DMS153 (cell line): ENCODE measurements at regions not wholly inside any gene's neighbourhood (a gene's known extent, or its start where the extent isn't known, plus 50 kb on each side); places are given as distances from the start of the nearest gene placed in this dataset.
"Not testable (repeated sequence)": the region's sequence is repeated elsewhere in the genome, so short reads cannot be mapped to it uniquely, and the experiment has no call there.

Source experiments
- DNase-seq: peaks from one replicate; lab custom pipeline; 2025; lab: John Stamatoyannopoulos, UW

GRCh38 chr7:12884856-12885440, 197.5 kb downstream of the ARL4A start:
- DNase-seq = no peak

GRCh38 chr7:12888717-12889116, 201.3 kb downstream of the ARL4A start:
- DNase-seq = no peak

- DNase-seq = no peak
Measured at GRCh38 chr7:12889391-12889790, 202.0 kb downstream of the ARL4A start.

GRCh38 chr7:12890586-12890985, 203.2 kb downstream of the ARL4A start:
- no peak for DNase-seq

- no peak for DNase-seq
Measured at GRCh38 chr7:12893292-12893691, 205.9 kb downstream of the ARL4A start.

GRCh38 chr7:12895296-12895695, 207.9 kb downstream of the ARL4A start:
- DNase-seq = no peak

GRCh38 chr7:12896316-12896715, 208.9 kb downstream of the ARL4A start:
- no peak for DNase-seq

GRCh38 chr7:12898004-12898403, 210.6 kb downstream of the ARL4A start:
- no peak for DNase-seq

- DNase-seq = no peak
Measured at GRCh38 chr7:12898620-12899019, 211.2 kb downstream of the ARL4A start.

GRCh38 chr7:12905671-12906070, 218.2 kb downstream of the ARL4A start:
- no peak for DNase-seq

- no peak for DNase-seq
Measured at GRCh38 chr7:12907774-12908173, 220.3 kb downstream of the ARL4A start.

- DNase-seq = no peak
Measured at GRCh38 chr7:12909483-12909882, 222.1 kb downstream of the ARL4A start.

GRCh38 chr7:12911053-12911452, 223.6 kb downstream of the ARL4A start:
- DNase-seq = no peak

GRCh38 chr7:12913002-12913401, 225.6 kb downstream of the ARL4A start:
- DNase-seq = no peak

- no peak for DNase-seq
Measured at GRCh38 chr7:12917801-12918200, 230.4 kb downstream of the ARL4A start.

GRCh38 chr7:12921751-12922345, 234.4 kb downstream of the ARL4A start:
- DNase-seq = no peak

GRCh38 chr7:12923971-12924370, 236.5 kb downstream of the ARL4A start:
- no peak for DNase-seq

GRCh38 chr7:12926206-12926605, 238.8 kb downstream of the ARL4A start:
- DNase-seq = no peak

- no peak for DNase-seq
Measured at GRCh38 chr7:12927635-12928434, 240.4 kb downstream of the ARL4A start.

GRCh38 chr7:12929476-12930140, 242.2 kb downstream of the ARL4A start:
- DNase-seq = no peak

- no peak for DNase-seq
Measured at GRCh38 chr7:12930534-12930933, 243.1 kb downstream of the ARL4A start.

GRCh38 chr7:12931465-12931864, 244.0 kb downstream of the ARL4A start:
- not testable (repeated sequence) for DNase-seq

- no peak for DNase-seq
Measured at GRCh38 chr7:12939694-12940093, 252.3 kb downstream of the ARL4A start.
